WTC11 (cell line): ENCODE measurements at regions not wholly inside any gene's neighbourhood (a gene's known extent, or its start where the extent isn't known, plus 50 kb on each side); places are given as distances from the start of the nearest gene placed in this dataset.

ENCODE experiments used
- ESRRA ChIP-seq: sonication (generic); formaldehyde crosslinking; IDR thresholded peaks from 2 replicates; pipeline ENCODE4 v1.8.1; 2022; ENCODE audit warnings: mild to moderate bottlenecking, missing genetic modification reagents, borderline replicate concordance
- TCF7 ChIP-seq: sonication (generic); formaldehyde crosslinking; IDR thresholded peaks from 2 replicates; pipeline ENCODE4 v1.8.0; 2022; ENCODE audit warnings: mild to moderate bottlenecking, low read depth, missing genetic modification reagents, moderate library complexity
- TEAD4 ChIP-seq: sonication (generic); formaldehyde crosslinking; IDR thresholded peaks from 2 replicates; pipeline ENCODE4 v1.8.0; 2022; ENCODE audit warnings: mild to moderate bottlenecking, missing genetic modification reagents
- ZNF138 ChIP-seq: sonication (generic); formaldehyde crosslinking; conservative IDR thresholded peaks from 2 replicates; pipeline ENCODE4 v1.8.1; 2022; ENCODE audit warnings: mild to moderate bottlenecking, moderate library complexity, missing genetic modification reagents
- ZNF232 ChIP-seq: sonication (generic); formaldehyde crosslinking; IDR thresholded peaks from 2 replicates; pipeline ENCODE4 v1.8.0; 2022; ENCODE audit warnings: mild to moderate bottlenecking, missing genetic modification reagents
- TF ChIP-seq, protein P1 (sequence below): fragments of 200-600 bp; IDR thresholded peaks from 2 replicates; pipeline ENCODE4 v1.8.0; 2022; ENCODE audit warnings: antibody characterized with exemption
- TF ChIP-seq, protein P2 (sequence below): sonication (generic); formaldehyde crosslinking; IDR thresholded peaks from 2 replicates; pipeline ENCODE4 v1.8.1; 2023; ENCODE audit warnings: mild to moderate bottlenecking, missing genetic modification reagents, moderate library complexity
- TF ChIP-seq, protein P3 (sequence below): sonication (generic); formaldehyde crosslinking; IDR thresholded peaks from 2 replicates; pipeline ENCODE4 v1.8.0; 2022; ENCODE audit warnings: mild to moderate bottlenecking, missing genetic modification reagents
- TF ChIP-seq, protein P4 (sequence below): sonication (generic); formaldehyde crosslinking; IDR thresholded peaks from 2 replicates; pipeline ENCODE4 v1.8.0; 2023; ENCODE audit warnings: missing genetic modification reagents
- TF ChIP-seq, protein P5 (sequence below): sonication (generic); formaldehyde crosslinking; IDR thresholded peaks from 2 replicates; pipeline ENCODE4 v1.8.1; 2023; ENCODE audit warnings: mild to moderate bottlenecking, missing genetic modification reagents

DNA sequence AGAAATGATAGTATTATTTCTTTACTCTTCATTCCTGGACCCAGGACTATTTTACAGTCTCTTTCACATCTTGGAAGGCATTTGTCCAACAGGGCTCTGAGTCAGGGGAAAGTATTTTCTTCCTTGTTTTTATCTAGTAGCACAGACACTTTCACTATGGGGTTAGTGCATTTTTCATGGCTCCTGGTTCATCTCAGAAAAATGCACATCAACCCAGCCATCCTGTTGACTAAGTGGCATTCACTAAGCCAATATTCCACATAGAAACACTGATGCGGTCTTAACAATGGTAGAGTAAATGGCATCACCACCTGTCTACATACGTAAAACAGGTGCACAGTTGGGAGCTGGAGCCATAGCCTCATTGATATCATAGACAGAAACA is 87.4 kb upstream of the C1orf21 start:
- no peak for TF ChIP-seq TCF7 (CRISPR knock-in tag)
- no peak for TF ChIP-seq TEAD4 (CRISPR knock-in tag)
- TF ChIP-seq, protein P1, sequence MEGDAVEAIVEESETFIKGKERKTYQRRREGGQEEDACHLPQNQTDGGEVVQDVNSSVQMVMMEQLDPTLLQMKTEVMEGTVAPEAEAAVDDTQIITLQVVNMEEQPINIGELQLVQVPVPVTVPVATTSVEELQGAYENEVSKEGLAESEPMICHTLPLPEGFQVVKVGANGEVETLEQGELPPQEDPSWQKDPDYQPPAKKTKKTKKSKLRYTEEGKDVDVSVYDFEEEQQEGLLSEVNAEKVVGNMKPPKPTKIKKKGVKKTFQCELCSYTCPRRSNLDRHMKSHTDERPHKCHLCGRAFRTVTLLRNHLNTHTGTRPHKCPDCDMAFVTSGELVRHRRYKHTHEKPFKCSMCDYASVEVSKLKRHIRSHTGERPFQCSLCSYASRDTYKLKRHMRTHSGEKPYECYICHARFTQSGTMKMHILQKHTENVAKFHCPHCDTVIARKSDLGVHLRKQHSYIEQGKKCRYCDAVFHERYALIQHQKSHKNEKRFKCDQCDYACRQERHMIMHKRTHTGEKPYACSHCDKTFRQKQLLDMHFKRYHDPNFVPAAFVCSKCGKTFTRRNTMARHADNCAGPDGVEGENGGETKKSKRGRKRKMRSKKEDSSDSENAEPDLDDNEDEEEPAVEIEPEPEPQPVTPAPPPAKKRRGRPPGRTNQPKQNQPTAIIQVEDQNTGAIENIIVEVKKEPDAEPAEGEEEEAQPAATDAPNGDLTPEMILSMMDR, result no peak
- TF ChIP-seq, protein P2, sequence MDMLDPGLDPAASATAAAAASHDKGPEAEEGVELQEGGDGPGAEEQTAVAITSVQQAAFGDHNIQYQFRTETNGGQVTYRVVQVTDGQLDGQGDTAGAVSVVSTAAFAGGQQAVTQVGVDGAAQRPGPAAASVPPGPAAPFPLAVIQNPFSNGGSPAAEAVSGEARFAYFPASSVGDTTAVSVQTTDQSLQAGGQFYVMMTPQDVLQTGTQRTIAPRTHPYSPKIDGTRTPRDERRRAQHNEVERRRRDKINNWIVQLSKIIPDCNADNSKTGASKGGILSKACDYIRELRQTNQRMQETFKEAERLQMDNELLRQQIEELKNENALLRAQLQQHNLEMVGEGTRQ (CRISPR knock-in tag), result no peak
- no peak for TF ChIP-seq ZNF232 (CRISPR knock-in tag)
- TF ChIP-seq, protein P3, sequence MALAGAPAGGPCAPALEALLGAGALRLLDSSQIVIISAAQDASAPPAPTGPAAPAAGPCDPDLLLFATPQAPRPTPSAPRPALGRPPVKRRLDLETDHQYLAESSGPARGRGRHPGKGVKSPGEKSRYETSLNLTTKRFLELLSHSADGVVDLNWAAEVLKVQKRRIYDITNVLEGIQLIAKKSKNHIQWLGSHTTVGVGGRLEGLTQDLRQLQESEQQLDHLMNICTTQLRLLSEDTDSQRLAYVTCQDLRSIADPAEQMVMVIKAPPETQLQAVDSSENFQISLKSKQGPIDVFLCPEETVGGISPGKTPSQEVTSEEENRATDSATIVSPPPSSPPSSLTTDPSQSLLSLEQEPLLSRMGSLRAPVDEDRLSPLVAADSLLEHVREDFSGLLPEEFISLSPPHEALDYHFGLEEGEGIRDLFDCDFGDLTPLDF (CRISPR knock-in tag), result no peak
- TF ChIP-seq ZNF138 (CRISPR knock-in tag), result no peak
- TF ChIP-seq, protein P4, sequence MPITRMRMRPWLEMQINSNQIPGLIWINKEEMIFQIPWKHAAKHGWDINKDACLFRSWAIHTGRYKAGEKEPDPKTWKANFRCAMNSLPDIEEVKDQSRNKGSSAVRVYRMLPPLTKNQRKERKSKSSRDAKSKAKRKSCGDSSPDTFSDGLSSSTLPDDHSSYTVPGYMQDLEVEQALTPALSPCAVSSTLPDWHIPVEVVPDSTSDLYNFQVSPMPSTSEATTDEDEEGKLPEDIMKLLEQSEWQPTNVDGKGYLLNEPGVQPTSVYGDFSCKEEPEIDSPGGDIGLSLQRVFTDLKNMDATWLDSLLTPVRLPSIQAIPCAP (CRISPR knock-in tag), result no peak
- TF ChIP-seq, protein P5, sequence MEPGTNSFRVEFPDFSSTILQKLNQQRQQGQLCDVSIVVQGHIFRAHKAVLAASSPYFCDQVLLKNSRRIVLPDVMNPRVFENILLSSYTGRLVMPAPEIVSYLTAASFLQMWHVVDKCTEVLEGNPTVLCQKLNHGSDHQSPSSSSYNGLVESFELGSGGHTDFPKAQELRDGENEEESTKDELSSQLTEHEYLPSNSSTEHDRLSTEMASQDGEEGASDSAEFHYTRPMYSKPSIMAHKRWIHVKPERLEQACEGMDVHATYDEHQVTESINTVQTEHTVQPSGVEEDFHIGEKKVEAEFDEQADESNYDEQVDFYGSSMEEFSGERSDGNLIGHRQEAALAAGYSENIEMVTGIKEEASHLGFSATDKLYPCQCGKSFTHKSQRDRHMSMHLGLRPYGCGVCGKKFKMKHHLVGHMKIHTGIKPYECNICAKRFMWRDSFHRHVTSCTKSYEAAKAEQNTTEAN (CRISPR knock-in tag), result no peak
- no peak for TF ChIP-seq ESRRA (CRISPR knock-in tag)
